IPS-18a (cell line): ENCODE measurements at regions not wholly inside any gene's neighbourhood (a gene's known extent, or its start where the extent isn't known, plus 50 kb on each side); places are given as distances from the start of the nearest gene placed in this dataset.
"Not testable (repeated sequence)": the region's sequence is repeated elsewhere in the genome, so short reads cannot be mapped to it uniquely, and the experiment has no call there.

Experiments used
- H3K27ac ChIP-seq: one replicate; pipeline ENCODE4 v1.5.1; 2013; ENCODE audit warnings: low read length
- H3K27me3 ChIP-seq: one replicate; pipeline ENCODE4 v1.6.1; 2013; ENCODE audit warnings: mild to moderate bottlenecking, low read length; ENCODE audit not compliant: control insufficient read depth, insufficient read depth
- H3K36me3 ChIP-seq: one replicate; pipeline ENCODE4 v1.6.1; 2013; ENCODE audit warnings: low read depth, low read length; ENCODE audit not compliant: control insufficient read depth
- H3K4me1 ChIP-seq: one replicate; pipeline ENCODE4 v1.6.1; 2013; ENCODE audit warnings: low read depth, low read length; ENCODE audit not compliant: control insufficient read depth
- H3K4me3 ChIP-seq: one replicate; pipeline ENCODE4 v1.5.1; 2013; ENCODE audit warnings: low read length
- H3K9ac ChIP-seq: one replicate; pipeline ENCODE4 v1.6.1; 2013; ENCODE audit warnings: mild to moderate bottlenecking, low read length, moderate library complexity
- H3K9me3 ChIP-seq: one replicate; pipeline ENCODE4 v1.6.1; 2013; ENCODE audit warnings: low read depth, low read length; ENCODE audit not compliant: control insufficient read depth

- H3K4me1 ChIP-seq: no peaks in the 10 kb centered on the region
- H3K9me3 ChIP-seq: no peaks in the 10 kb centered on the region
- H3K27me3 ChIP-seq: no peaks in the 10 kb centered on the region
- H3K36me3 ChIP-seq: no peaks in the 10 kb centered on the region
- H3K4me3 ChIP-seq: no peak overlapping the region
- no peak overlapping the region for H3K9ac ChIP-seq
- no peak overlapping the region for H3K27ac ChIP-seq
Measured at GRCh38 chr5:145531038-145531734, 304.0 kb downstream of the PRELID2 start.

GRCh38 chr5:145521523-145521922, 313.6 kb downstream of the PRELID2 start:
- H3K9me3 ChIP-seq: no peaks in the 10 kb centered on the region

DNA sequence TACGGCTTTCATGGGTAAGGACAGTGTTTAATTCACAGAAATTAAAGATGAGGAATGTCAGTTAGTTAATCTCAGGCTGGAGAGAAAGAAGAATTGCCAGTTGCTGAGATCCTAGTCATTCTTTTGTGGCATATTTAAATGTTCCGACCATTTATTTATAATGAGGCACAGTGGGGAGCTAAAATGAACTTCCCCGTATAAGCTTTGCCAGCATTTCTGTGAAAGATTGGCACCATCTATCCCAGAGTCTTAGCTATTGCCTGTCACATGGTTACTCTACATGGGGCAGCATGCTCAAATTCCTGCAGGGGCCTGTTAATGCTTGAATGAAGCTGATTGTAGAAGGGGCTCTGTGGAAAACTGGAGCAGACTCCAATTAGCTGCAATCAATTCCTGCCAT, 314.1 kb downstream of the PRELID2 start:
- no peak overlapping the region for H3K4me3 ChIP-seq
- H3K36me3 ChIP-seq: no peaks in the 10 kb centered on the region
- H3K9ac ChIP-seq: no peak overlapping the region
- H3K4me1 ChIP-seq: no peaks in the 10 kb centered on the region
- no peak overlapping the region for H3K27ac ChIP-seq
- H3K27me3 ChIP-seq: no peaks in the 10 kb centered on the region
- H3K9me3 ChIP-seq: no peaks in the 10 kb centered on the region

More at GRCh38 chr5:145521523-145521922, 313.6 kb downstream of the PRELID2 start:
- no peaks in the 10 kb centered on the region for H3K27me3 ChIP-seq
- H3K4me1 ChIP-seq: no peaks in the 10 kb centered on the region
- no peaks in the 10 kb centered on the region for H3K36me3 ChIP-seq
- no peak overlapping the region for H3K27ac ChIP-seq
- no peak overlapping the region for H3K4me3 ChIP-seq
- H3K9ac ChIP-seq: no peak overlapping the region

- Histone ChIP-seq H3K9me3 (no peaks in the 10 kb centered on the region), H3K27ac (no peak overlapping the region), H3K27me3 (no peaks in the 10 kb centered on the region), H3K36me3 (no peaks in the 10 kb centered on the region), H3K9ac (no peak overlapping the region), H3K4me3 (no peak overlapping the region), H3K4me1 (no peaks in the 10 kb centered on the region)
Measured at GRCh38 chr5:145520335-145520734, 314.8 kb downstream of the PRELID2 start.

- H3K36me3 ChIP-seq, H3K9ac ChIP-seq, H3K4me1 ChIP-seq, H3K4me3 ChIP-seq, H3K9me3 ChIP-seq, H3K27me3 ChIP-seq, H3K27ac ChIP-seq: not testable (repeated sequence)
Measured at GRCh38 chr5:145517588-145517987, 317.6 kb downstream of the PRELID2 start.

- Histone ChIP-seq H3K4me1 (no peaks in the 10 kb centered on the region), H3K27me3 (no peaks in the 10 kb centered on the region), H3K4me3 (no peak overlapping the region), H3K36me3 (no peaks in the 10 kb centered on the region), H3K27ac (no peak overlapping the region), H3K9me3 (no peaks in the 10 kb centered on the region), H3K9ac (no peak overlapping the region)
Measured at GRCh38 chr5:145511351-145511750, 323.8 kb downstream of the PRELID2 start.

DNA sequence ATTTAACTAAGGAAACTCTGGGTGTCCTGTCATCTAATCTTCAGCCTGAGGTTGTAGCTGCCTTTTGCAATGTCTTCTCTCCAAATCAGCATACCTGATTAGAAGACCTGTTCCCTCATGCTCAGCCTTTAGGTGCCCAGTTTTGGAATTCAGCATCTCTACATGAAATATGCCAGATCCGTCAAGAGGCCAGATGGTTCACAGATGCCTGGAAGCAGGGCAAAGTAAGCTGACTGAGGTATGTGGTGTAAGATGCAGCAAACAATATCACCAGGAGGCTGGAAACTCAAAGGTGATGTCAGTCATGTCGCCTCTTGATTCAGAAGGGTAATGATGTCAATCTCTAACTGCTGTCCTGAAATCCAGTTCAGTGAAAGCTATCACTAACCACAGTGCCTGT, 324.4 kb downstream of the PRELID2 start:
- H3K4me1 ChIP-seq: no peaks in the 10 kb centered on the region
- H3K9ac ChIP-seq: no peak overlapping the region
- no peak overlapping the region for H3K27ac ChIP-seq
- H3K36me3 ChIP-seq: no peaks in the 10 kb centered on the region
- H3K4me3 ChIP-seq: no peak overlapping the region
- no peaks in the 10 kb centered on the region for H3K9me3 ChIP-seq
- H3K27me3 ChIP-seq: no peaks in the 10 kb centered on the region

DNA sequence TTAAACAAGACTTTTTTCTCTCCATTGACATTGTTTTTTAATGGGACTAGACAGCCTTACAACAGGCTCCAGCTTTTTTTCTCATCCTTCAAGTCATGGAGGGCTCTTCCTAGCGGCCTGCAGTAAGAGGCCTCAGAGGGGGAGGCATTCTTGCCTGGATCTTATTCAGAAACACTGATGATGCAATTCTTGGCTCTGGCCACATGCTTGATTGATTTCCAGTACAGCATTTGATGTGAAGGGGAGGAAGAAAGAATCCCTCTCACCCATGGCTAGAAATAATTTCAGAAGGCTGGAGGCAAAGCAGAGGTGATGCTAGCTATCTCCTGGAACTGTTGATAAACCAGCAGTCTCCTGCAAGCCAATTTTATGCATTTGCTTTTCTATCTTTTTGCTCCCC, 324.8 kb downstream of the PRELID2 start:
- H3K4me3 ChIP-seq: no peak overlapping the region
- no peak overlapping the region for H3K27ac ChIP-seq
- no peaks in the 10 kb centered on the region for H3K27me3 ChIP-seq
- H3K9me3 ChIP-seq: no peaks in the 10 kb centered on the region
- H3K9ac ChIP-seq: no peak overlapping the region
- no peaks in the 10 kb centered on the region for H3K4me1 ChIP-seq
- no peaks in the 10 kb centered on the region for H3K36me3 ChIP-seq

DNA sequence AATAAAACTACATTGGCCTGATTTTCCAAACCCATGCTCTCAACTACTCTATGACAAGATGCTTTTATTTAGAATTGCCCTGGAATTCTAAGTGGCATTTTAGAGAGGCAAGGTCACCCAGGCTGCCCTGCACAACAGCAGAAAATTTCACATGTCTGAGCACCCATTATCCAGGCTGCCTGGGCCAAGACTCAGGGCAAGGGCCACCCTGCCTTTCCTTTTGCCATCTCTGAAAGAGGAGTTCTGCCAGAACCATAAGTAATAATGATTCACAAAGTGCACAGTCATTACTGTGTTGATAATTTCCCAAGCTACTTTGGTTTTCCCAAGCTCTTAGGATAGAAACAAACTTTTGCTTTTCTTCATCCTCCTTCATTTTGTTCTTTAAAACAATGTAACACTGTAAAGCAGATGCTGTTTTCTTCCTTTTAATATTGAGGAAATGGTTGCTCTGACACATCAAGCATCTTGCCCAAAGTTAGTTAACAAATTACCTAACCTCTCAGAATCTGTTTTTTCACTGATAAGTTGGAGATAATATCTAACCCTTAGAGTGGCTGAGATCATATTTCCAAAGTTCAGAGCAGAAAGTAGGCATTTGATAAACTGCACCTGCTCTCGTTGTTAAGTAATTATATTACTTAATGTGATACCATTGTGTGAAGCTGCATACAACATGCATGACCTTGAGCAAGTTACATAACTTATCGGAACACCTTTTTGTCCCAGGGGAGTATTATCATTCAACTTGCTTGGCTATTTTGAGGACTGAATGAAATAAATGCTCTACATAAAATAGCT, 325.6 kb downstream of the PRELID2 start:
- Histone ChIP-seq H3K36me3 (no peaks in the 10 kb centered on the region), H3K9me3 (no peaks in the 10 kb centered on the region), H3K4me1 (no peaks in the 10 kb centered on the region), H3K27ac (no peak overlapping the region), H3K9ac (no peak overlapping the region), H3K4me3 (no peak overlapping the region), H3K27me3 (no peaks in the 10 kb centered on the region)

- Histone ChIP-seq H3K27ac (no peak overlapping the region), H3K4me3 (no peak overlapping the region), H3K27me3 (no peaks in the 10 kb centered on the region), H3K9ac (no peak overlapping the region), H3K36me3 (no peaks in the 10 kb centered on the region), H3K4me1 (no peaks in the 10 kb centered on the region), H3K9me3 (no peaks in the 10 kb centered on the region)
Measured at GRCh38 chr5:145506185-145506850, 328.8 kb downstream of the PRELID2 start.

DNA sequence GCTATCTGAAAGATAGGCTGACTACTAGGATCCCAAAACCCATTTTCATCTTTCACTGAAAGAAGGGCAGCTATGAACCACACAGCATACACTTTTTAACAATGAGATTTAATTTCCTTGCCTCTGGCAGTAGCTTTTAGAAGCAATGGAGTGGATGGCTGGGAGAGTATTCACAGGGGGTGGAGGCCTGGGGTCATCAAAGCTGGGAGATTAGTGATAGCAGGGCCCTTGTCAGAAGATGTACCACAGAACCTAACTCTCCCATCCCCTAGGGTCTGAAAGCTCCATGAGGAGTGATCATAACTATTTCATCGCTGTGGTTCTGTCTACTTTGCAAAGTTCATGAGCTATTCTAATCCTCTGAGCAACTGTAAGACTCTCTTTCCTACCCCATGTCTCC, 332.2 kb downstream of the PRELID2 start:
- Histone ChIP-seq H3K4me3 (no peak overlapping the region), H3K27me3 (no peaks in the 10 kb centered on the region), H3K36me3 (no peaks in the 10 kb centered on the region), H3K9ac (no peak overlapping the region), H3K9me3 (no peaks in the 10 kb centered on the region), H3K4me1 (peaks cover 4% of the 10 kb centered on the region), H3K27ac (no peak overlapping the region)
